HCT116 (cell line): ENCODE measurements at regions not wholly inside any gene's neighbourhood (a gene's known extent, or its start where the extent isn't known, plus 50 kb on each side); places are given as distances from the start of the nearest gene placed in this dataset.
"Not testable (repeated sequence)": the region's sequence is repeated elsewhere in the genome, so short reads cannot be mapped to it uniquely, and the experiment has no call there.

Source experiments
- ATAC-seq: fragments of 200-7000 bp; cut with Tn5 transposase; 2 replicates; pipeline ENCODE4 v1.9.1; 2020; ENCODE audit warnings: mild to moderate bottlenecking, moderate library complexity
- BruUV-seq: library from RNA; stranded (reverse); fragments of 400-500 nt; replicated peaks from 2 replicates; lab custom pipeline; 2021; lab: Mats Ljungman, UMichigan
- CTCF ChIA-PET: fragments of 300-600 bp; sonication (Branson Sonifier 250); formaldehyde crosslinking; loops from one replicate; lab custom pipeline; 2021; ENCODE audit warnings: antibody characterized with exemption; lab: Charles Lee
- POLR2A ChIA-PET: fragments of 300-600, 350-600 bp; sonication (Branson Sonifier 250); formaldehyde crosslinking; loops from one replicate; lab custom pipeline; 2021; ENCODE audit warnings: antibody characterized with exemption; lab: Charles Lee
- RAD21 ChIA-PET, 2 experiments: fragments of 300-600 bp; sonication (Branson Sonifier 250); formaldehyde crosslinking; loops; one replicate each; lab custom pipeline; 2023; ENCODE audit warnings: low total read pairs in 2 of 2; ENCODE audit not compliant: uncharacterized antibody in 2 of 2, unreplicated experiment in 2 of 2, low non-redundant PET in 1 of 2; lab: Charles Lee
- DNase-seq: peaks from one replicate; pipeline ENCODE4 v3.0.0-alpha.2; 2010; ENCODE audit warnings: low read depth, low spot score
- H2AFZ ChIP-seq: fragments of 200-600 bp; shearing (Covaris generic), sonication (generic); 2 replicates; pipeline ENCODE4 v1.6.1; 2017; ENCODE audit warnings: low read depth, mixed run types, mixed read lengths, antibody characterized with exemption, low read length; ENCODE audit not compliant: poor library complexity, severe bottlenecking
- H3K27ac ChIP-seq: 2 replicates; pipeline ENCODE4 v1.5.1; 2012; ENCODE audit warnings: low read depth, low read length
- H3K27me3 ChIP-seq: fragments of 200-600 bp; sonication (generic); 2 replicates; pipeline ENCODE4 v1.6.1; 2016; ENCODE audit warnings: mixed run types, low read length, mixed read lengths; ENCODE audit not compliant: insufficient read depth
- H3K36me3 ChIP-seq, 2 experiments: fragments of 200-500 bp in 1 of 2; fragments of 200-600 bp in 1 of 2; sonication (Bioruptor generic) in 1 of 2; sonication (generic) in 1 of 2; 2 replicates each; pipeline versions ENCODE4 v1.5.1 to v1.6.1; 2014 to 2016; ENCODE audit warnings: low read length in 2 of 2, inconsistent platforms in 1 of 2, mixed read lengths in 1 of 2, mixed run types in 1 of 2; ENCODE audit not compliant: insufficient read depth in 2 of 2, control insufficient read depth in 1 of 2
- H3K4me1 ChIP-seq, 2 experiments: fragments of 200-600 bp in 1 of 2; sonication (generic) in 1 of 2; 2 replicates each; pipeline versions ENCODE4 v1.5.1 to v1.6.1; 2012 to 2017; ENCODE audit warnings: low read length in 2 of 2, inconsistent platforms in 1 of 2, mild to moderate bottlenecking in 1 of 2, mixed read lengths in 1 of 2, mixed run types in 1 of 2, moderate library complexity in 1 of 2; ENCODE audit not compliant: insufficient read depth in 2 of 2, control insufficient read depth in 1 of 2
- H3K4me2 ChIP-seq: fragments of 200-600 bp; sonication (generic); 2 replicates; pipeline ENCODE4 v1.6.1; 2017; ENCODE audit warnings: mixed run types, low read length, mixed read lengths
- H3K4me3 ChIP-seq, 2 experiments: fragments of 200-600 bp in 1 of 2; sonication (generic) in 1 of 2; replicated peaks in 1 of 2; 2 replicates each; pipeline ENCODE4 v1.5.1; 2011 to 2016; ENCODE audit warnings: low read length in 2 of 2, control low read depth in 1 of 2, low read depth in 1 of 2, mild to moderate bottlenecking in 1 of 2, mixed read lengths in 1 of 2, mixed run types in 1 of 2
- H3K79me2 ChIP-seq: fragments of 200-600 bp; sonication (generic); 2 replicates; pipeline ENCODE4 v1.6.1; 2017; ENCODE audit warnings: mild to moderate bottlenecking, mixed run types, low read length, moderate library complexity, mixed read lengths; ENCODE audit not compliant: insufficient read depth
- H3K9ac ChIP-seq: fragments of 200-600 bp; sonication (generic); 2 replicates; pipeline ENCODE4 v1.6.1; 2016; ENCODE audit warnings: low read length, mixed read lengths
- H3K9me2 ChIP-seq: fragments of 200-600 bp; sonication (generic), shearing (Covaris generic); 2 replicates; pipeline ENCODE4 v1.6.1; 2017; ENCODE audit warnings: mixed run types, mild to moderate bottlenecking, moderate library complexity; ENCODE audit not compliant: insufficient read depth
- H3K9me3 ChIP-seq, 2 experiments: fragments of 200-500 bp in 1 of 2; fragments of 200-600 bp in 1 of 2; sonication (Bioruptor generic) in 1 of 2; sonication (generic) in 1 of 2; 2 replicates each; pipeline ENCODE4 v1.6.1; 2014 to 2017; ENCODE audit warnings: low read length in 2 of 2, mixed read lengths in 2 of 2, inconsistent platforms in 1 of 2, low read depth in 1 of 2, mild to moderate bottlenecking in 1 of 2, mixed run types in 1 of 2, moderate library complexity in 1 of 2; ENCODE audit not compliant: control insufficient read depth in 1 of 2, insufficient read depth in 1 of 2
- H4K20me1 ChIP-seq: fragments of 200-600 bp; sonication (generic), shearing (Covaris generic); 2 replicates; pipeline ENCODE4 v1.6.1; 2017; ENCODE audit warnings: mixed run types, mild to moderate bottlenecking, moderate library complexity; ENCODE audit not compliant: insufficient read depth
- CEBPB ChIP-seq: IDR thresholded peaks from 2 replicates; pipeline ENCODE4 v1.6.1; 2012; ENCODE audit warnings: low read depth
- ELF1 ChIP-seq: IDR thresholded peaks from 2 replicates; pipeline ENCODE4 v1.6.1; 2012; ENCODE audit warnings: low read depth, borderline replicate concordance
- EZH2phosphoT487 ChIP-seq: fragments of 200-600 bp; IDR thresholded peaks from 2 replicates; pipeline ENCODE4 v1.6.1; 2018; ENCODE audit warnings: antibody characterized with exemption, borderline replicate concordance
- FOSL1 ChIP-seq: IDR thresholded peaks from 2 replicates; pipeline ENCODE4 v1.6.1; 2012; ENCODE audit warnings: low read depth
- POLR2A ChIP-seq: IDR thresholded peaks from 2 replicates; pipeline ENCODE4 v1.7.0; 2011; ENCODE audit warnings: borderline replicate concordance; ENCODE audit not compliant: insufficient read depth, insufficient read length; ENCODE audit errors: extremely low read depth
- POLR2AphosphoS5 ChIP-seq: IDR thresholded peaks from 2 replicates; pipeline ENCODE4 v1.6.1; 2011; ENCODE audit warnings: mild to moderate bottlenecking, low read depth, low read length, moderate library complexity
- SIN3A ChIP-seq: IDR thresholded peaks from 2 replicates; pipeline ENCODE4 v1.6.1; 2012; ENCODE audit warnings: low read depth
- YY1 ChIP-seq: IDR thresholded peaks from 2 replicates; pipeline ENCODE4 v1.6.1; 2011; ENCODE audit warnings: low read length, low read depth, moderate library complexity, mild to moderate bottlenecking; ENCODE audit not compliant: insufficient replicate concordance; ENCODE audit errors: extremely low read depth
- ZFX ChIP-seq: fragments of 450-650 bp; IDR thresholded peaks from 2 replicates; pipeline ENCODE4 v1.6.1; 2017
- ZNF274 ChIP-seq: fragments of 200-500 bp; sonication (Bioruptor generic); IDR thresholded peaks from 2 replicates; pipeline ENCODE4 v1.6.1; 2014; ENCODE audit warnings: mild to moderate bottlenecking, low read depth, low read length, inconsistent platforms
- intact Hi-C: fragments of 100-400 bp; cut with micrococcal nuclease; formaldehyde crosslinking; loops from 2 replicates; pipeline ENCODE4 v1.10.0; 2022
- TF ChIP-seq, protein P1 (sequence below), 3 experiments: fragments of 200-600 bp in 1 of 3; sonication (generic) in 1 of 3; IDR thresholded peaks in 2 of 3; conservative IDR thresholded peaks in 1 of 3; 2 replicates each; pipeline ENCODE4 v1.5.1; 2012 to 2017; ENCODE audit warnings: low read depth in 2 of 3, low read length in 2 of 3, antibody characterized with exemption in 1 of 3, borderline replicate concordance in 1 of 3, control low read depth in 1 of 3, mild to moderate bottlenecking in 1 of 3, mixed read lengths in 1 of 3, mixed run types in 1 of 3, moderate library complexity in 1 of 3; ENCODE audit not compliant: insufficient read depth in 1 of 3
- TF ChIP-seq, protein P2 (sequence below): IDR thresholded peaks from 2 replicates; pipeline ENCODE4 v1.6.1; 2011; ENCODE audit warnings: mild to moderate bottlenecking, low read length, moderate library complexity; ENCODE audit not compliant: insufficient replicate concordance; ENCODE audit errors: extremely low read depth
- TF ChIP-seq, protein P3 (sequence below): IDR thresholded peaks from 2 replicates; pipeline ENCODE4 v1.6.1; 2012; ENCODE audit warnings: low read depth
- TF ChIP-seq, protein P4 (sequence below): IDR thresholded peaks from 2 replicates; pipeline ENCODE4 v1.6.1; 2012

DNA sequence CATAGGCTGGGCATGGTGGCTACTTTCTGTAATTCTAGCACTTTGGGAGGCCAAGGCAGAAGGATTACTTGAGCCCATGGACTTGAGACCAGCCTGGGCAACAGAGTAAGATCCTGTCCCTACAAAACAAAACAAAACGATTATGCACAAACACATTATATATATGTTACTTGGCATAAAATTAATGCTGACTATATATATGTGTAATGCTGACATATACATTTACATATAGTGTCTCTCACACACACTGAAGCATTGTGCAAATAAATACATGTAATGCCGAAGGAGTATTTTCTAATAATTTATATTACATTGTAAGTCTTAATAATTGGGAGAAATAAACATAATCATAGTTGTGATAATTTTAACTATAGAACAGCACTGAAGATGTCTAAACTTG is 621.8 kb upstream of the ZNF722 start:
- ChIA-PET CTCF (no interaction called here), RAD21 (no interaction called here), POLR2A (no interaction called here)
- Histone ChIP-seq H3K79me2 (no peaks in the 10 kb centered on the region), H3K27ac (no peak overlapping the region), H3K4me3 (no peak overlapping the region), H3K9ac (no peak overlapping the region), H3K27me3 (no peaks in the 10 kb centered on the region), H4K20me1 (no peaks in the 10 kb centered on the region), H3K36me3 (no peaks in the 10 kb centered on the region), H3K4me2 (no peak overlapping the region), H3K9me2 (no peaks in the 10 kb centered on the region), H3K9me3 (peaks cover 3 to 13% of the 10 kb centered on the region in 2 experiments; a peak in 2 of 4 replicates), H2AFZ (no peak overlapping the region), H3K4me1 (no peaks in the 10 kb centered on the region)
- BruUV-seq: no TSS peak
- TF ChIP-seq YY1 (no peak), POLR2A (no peak), CEBPB (no peak), ZNF274 (no peak), EZH2phosphoT487 (no peak), ZFX (no peak), ELF1 (no peak), SIN3A (no peak), FOSL1 (no peak), POLR2AphosphoS5 (no peak)
- TF ChIP-seq, protein P1, sequence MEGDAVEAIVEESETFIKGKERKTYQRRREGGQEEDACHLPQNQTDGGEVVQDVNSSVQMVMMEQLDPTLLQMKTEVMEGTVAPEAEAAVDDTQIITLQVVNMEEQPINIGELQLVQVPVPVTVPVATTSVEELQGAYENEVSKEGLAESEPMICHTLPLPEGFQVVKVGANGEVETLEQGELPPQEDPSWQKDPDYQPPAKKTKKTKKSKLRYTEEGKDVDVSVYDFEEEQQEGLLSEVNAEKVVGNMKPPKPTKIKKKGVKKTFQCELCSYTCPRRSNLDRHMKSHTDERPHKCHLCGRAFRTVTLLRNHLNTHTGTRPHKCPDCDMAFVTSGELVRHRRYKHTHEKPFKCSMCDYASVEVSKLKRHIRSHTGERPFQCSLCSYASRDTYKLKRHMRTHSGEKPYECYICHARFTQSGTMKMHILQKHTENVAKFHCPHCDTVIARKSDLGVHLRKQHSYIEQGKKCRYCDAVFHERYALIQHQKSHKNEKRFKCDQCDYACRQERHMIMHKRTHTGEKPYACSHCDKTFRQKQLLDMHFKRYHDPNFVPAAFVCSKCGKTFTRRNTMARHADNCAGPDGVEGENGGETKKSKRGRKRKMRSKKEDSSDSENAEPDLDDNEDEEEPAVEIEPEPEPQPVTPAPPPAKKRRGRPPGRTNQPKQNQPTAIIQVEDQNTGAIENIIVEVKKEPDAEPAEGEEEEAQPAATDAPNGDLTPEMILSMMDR (IDR thresholded peaks at IDR 0.05 in 2 of 3, conservative IDR thresholded peaks at IDR 0.05 in 1 of 3; ENCODE audit: borderline replicate concordance in 1 of 3, insufficient read depth in 1 of 3, low read depth in 2 of 3, low read length in 2 of 3): no peak
- TF ChIP-seq, protein P2, sequence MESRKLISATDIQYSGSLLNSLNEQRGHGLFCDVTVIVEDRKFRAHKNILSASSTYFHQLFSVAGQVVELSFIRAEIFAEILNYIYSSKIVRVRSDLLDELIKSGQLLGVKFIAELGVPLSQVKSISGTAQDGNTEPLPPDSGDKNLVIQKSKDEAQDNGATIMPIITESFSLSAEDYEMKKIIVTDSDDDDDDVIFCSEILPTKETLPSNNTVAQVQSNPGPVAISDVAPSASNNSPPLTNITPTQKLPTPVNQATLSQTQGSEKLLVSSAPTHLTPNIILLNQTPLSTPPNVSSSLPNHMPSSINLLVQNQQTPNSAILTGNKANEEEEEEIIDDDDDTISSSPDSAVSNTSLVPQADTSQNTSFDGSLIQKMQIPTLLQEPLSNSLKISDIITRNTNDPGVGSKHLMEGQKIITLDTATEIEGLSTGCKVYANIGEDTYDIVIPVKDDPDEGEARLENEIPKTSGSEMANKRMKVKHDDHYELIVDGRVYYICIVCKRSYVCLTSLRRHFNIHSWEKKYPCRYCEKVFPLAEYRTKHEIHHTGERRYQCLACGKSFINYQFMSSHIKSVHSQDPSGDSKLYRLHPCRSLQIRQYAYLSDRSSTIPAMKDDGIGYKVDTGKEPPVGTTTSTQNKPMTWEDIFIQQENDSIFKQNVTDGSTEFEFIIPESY: no peak
- TF ChIP-seq, protein P3, sequence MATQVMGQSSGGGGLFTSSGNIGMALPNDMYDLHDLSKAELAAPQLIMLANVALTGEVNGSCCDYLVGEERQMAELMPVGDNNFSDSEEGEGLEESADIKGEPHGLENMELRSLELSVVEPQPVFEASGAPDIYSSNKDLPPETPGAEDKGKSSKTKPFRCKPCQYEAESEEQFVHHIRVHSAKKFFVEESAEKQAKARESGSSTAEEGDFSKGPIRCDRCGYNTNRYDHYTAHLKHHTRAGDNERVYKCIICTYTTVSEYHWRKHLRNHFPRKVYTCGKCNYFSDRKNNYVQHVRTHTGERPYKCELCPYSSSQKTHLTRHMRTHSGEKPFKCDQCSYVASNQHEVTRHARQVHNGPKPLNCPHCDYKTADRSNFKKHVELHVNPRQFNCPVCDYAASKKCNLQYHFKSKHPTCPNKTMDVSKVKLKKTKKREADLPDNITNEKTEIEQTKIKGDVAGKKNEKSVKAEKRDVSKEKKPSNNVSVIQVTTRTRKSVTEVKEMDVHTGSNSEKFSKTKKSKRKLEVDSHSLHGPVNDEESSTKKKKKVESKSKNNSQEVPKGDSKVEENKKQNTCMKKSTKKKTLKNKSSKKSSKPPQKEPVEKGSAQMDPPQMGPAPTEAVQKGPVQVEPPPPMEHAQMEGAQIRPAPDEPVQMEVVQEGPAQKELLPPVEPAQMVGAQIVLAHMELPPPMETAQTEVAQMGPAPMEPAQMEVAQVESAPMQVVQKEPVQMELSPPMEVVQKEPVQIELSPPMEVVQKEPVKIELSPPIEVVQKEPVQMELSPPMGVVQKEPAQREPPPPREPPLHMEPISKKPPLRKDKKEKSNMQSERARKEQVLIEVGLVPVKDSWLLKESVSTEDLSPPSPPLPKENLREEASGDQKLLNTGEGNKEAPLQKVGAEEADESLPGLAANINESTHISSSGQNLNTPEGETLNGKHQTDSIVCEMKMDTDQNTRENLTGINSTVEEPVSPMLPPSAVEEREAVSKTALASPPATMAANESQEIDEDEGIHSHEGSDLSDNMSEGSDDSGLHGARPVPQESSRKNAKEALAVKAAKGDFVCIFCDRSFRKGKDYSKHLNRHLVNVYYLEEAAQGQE: no peak
- TF ChIP-seq, protein P4, sequence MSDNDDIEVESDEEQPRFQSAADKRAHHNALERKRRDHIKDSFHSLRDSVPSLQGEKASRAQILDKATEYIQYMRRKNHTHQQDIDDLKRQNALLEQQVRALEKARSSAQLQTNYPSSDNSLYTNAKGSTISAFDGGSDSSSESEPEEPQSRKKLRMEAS: no peak
- intact Hi-C loops: no loop called here
- no peak for DNase-seq
- no peak for ATAC-seq

DNA sequence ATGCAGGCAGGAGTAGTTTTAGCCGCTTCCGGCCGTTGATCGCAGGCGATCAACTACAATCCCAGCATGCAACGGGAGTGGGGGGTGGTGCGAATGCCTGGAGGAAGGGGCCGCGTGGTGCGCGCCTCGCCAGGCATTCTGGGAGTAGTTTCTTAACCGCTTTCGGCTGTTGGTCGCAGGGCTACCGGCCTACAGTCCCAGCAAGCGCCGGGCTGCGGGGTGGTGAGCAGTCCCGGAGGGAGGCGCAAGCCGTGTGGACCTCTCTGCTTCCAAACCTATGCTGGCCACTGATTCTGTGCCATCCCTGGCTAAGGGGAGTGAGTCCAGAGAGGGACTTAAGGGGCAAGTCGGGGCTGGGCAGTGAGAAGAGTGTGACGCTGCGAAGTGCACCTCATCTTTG is 604.5 kb upstream of the ZNF722 start:
- H2AFZ ChIP-seq, H3K4me2 ChIP-seq, DNase-seq, BruUV-seq, intact Hi-C loops, H3K9ac ChIP-seq, POLR2A ChIA-PET, ATAC-seq, RAD21 ChIA-PET, H3K27ac ChIP-seq, H3K79me2 ChIP-seq, H3K4me3 ChIP-seq, H3K9me3 ChIP-seq, H3K4me1 ChIP-seq, H3K9me2 ChIP-seq, CTCF ChIA-PET, H3K36me3 ChIP-seq, H3K27me3 ChIP-seq, H4K20me1 ChIP-seq: not testable (repeated sequence)
